ENCODE measurements at regions not wholly inside any gene's neighbourhood (a gene's known extent, or its start where the extent isn't known, plus 50 kb on each side); places are given as distances from the start of the nearest gene placed in this dataset.
"Not testable (repeated sequence)": the region's sequence is repeated elsewhere in the genome, so short reads cannot be mapped to it uniquely, and the experiment has no call there.

DNA sequence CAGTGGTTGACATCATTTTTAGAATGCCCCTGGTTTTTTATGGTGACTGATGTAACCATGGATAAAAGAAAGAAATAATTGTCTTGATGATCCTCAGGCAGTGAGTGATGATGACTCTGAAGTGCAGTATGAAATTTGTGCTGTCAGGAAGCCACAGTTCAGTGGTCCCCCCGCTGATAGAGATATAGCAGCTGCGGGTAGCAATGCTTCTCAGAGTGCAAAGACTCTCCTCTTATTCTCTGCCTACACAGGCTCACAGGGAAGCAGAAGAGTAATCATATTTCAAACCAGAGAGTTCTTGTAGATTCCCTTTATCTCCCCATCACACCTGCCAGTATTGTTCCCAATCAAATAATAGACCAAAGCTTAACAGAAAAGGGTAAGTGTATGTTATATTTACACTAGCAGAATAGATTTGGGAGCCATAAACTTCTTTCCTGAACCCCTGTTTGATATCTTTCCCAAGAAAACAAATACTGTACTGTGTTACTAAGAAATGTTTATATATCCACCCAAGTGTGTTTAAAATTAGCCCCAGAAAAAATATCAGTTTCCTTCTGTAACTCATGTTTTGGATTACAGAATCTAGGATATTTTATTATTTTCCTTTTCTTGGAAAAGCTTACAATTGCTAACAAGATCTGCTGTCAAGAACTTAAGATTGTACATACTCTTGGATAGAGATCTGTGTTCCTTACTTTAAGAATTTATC lies 1817.4 kb upstream of the FLRT2 start:
- TF ChIP-seq, protein P1, sequence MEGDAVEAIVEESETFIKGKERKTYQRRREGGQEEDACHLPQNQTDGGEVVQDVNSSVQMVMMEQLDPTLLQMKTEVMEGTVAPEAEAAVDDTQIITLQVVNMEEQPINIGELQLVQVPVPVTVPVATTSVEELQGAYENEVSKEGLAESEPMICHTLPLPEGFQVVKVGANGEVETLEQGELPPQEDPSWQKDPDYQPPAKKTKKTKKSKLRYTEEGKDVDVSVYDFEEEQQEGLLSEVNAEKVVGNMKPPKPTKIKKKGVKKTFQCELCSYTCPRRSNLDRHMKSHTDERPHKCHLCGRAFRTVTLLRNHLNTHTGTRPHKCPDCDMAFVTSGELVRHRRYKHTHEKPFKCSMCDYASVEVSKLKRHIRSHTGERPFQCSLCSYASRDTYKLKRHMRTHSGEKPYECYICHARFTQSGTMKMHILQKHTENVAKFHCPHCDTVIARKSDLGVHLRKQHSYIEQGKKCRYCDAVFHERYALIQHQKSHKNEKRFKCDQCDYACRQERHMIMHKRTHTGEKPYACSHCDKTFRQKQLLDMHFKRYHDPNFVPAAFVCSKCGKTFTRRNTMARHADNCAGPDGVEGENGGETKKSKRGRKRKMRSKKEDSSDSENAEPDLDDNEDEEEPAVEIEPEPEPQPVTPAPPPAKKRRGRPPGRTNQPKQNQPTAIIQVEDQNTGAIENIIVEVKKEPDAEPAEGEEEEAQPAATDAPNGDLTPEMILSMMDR (IDR thresholded peaks at IDR 0.05; ENCODE audit: insufficient read depth, low read depth, low read length, missing control alignments), result no peak
- H3K4me3 ChIP-seq (ENCODE audit: low read depth, low read length), result no peak overlapping the region
- DNase-seq (ENCODE audit: low read depth), result no peak

DNA sequence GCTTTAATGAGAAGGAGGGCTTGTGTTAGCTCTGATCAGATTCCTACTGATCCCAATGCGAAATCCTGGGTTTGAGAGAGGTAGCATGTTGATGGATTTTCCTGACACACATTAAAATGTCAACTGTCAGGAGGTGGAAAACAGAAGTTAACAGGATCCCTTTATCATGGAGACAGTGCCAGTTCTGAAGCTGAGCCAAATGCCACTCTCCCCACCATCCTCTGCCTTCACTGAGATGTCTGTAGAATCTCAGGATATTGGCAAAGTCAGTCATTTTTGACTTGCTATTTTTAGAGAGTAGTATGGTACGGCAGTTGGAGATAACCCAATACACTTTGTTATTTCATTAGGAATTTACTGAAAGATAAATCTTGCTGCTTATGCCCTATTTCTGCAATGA lies 1816.2 kb upstream of the FLRT2 start:
- DNase-seq (ENCODE audit: low read depth), result no peak
- TF ChIP-seq, protein P1 (IDR thresholded peaks at IDR 0.05; ENCODE audit: insufficient read depth, low read depth, low read length, missing control alignments), result no peak
- H3K4me3 ChIP-seq (ENCODE audit: low read depth, low read length), result no peak overlapping the region

DNA sequence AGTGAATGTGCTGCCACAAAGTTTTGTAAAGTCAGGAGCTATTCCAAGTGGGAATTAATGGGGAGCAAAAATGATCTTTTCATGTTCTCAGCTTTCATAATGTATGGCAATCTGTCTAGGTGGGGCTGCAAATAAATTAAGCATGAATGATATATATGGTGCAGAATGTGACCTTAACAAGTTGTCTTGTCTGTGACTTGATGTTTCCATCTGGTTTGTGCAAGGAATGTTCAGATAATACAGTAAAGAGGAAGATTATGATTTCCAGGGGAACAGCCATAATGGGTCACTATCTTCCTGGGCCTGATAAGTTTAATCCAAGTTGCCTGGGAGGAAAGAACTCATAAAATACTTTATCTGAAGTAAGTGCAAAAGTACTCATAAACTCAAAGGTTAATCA lies 1815.8 kb upstream of the FLRT2 start:
- DNase-seq (ENCODE audit: low read depth), result no peak
- TF ChIP-seq, protein P1 (IDR thresholded peaks at IDR 0.05; ENCODE audit: insufficient read depth, low read depth, low read length, missing control alignments), result no peak
- no peak overlapping the region for H3K4me3 ChIP-seq (ENCODE audit: low read depth, low read length)

DNA sequence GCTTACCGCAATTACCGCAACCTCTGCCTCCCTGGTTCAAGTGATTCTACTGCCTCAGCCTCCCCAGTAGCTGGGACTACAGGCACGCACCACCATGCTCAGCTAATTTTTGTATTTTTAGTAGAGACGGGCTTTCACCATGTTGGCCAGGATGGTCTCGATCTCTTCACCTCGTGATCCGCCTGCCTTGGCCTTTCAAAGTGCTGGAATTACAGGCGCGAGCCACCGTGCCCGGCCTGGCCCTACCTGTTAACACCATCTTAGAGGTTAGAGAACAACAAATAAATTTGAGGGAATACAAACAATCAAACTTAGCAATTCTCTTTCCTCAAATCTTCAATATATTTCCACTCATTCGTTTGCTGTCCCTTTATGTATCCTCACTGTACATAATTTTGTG lies 1810.5 kb upstream of the FLRT2 start:
- DNase-seq (ENCODE audit: low read depth); H3K4me3 ChIP-seq (ENCODE audit: low read depth, low read length): not testable (repeated sequence)

DNA sequence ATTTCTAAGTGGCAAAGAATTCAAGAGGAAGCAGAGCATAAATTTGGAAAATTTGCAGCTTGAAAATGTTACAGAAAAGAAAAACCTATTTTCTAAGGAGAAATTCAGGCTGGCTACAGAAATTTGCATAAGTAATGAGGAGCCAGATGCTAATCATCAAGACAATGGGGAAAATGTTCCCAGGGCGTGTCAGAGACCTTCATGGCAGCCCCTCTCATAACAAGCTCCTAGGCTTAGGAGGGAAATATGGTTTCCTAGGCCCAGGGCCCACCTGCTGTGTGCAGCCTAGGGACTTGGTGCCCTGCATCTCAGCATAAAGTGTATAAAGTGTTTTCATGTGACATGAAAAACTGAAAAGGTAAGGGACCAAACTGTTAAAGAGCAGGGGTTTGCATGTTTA lies 1796.3 kb upstream of the FLRT2 start:
- DNase-seq (ENCODE audit: low read depth), result no peak
- TF ChIP-seq, protein P1 (IDR thresholded peaks at IDR 0.05; ENCODE audit: insufficient read depth, low read depth, low read length, missing control alignments), result no peak
- no peak overlapping the region for H3K4me3 ChIP-seq (ENCODE audit: low read depth, low read length)

DNA sequence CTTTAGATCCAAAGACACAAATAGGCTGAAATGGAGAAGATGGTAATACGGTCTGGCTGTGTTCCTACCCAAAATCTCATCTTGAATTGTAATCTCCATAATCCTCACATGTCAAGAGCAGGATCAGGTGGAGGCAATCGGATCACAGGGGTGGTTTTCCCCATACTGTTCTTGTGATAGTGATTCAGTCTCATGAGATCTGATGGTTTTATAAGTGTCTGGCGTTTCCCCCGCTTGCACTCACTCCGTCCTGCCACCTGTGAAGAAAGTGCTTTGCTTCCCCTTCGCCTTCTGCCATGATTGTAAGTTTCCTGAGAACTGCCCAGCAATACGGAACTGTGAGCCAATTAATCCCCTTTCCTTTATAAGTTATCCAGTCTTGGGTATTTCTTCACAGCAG lies 1795.5 kb upstream of the FLRT2 start:
- no peak overlapping the region for H3K4me3 ChIP-seq (ENCODE audit: low read depth, low read length)
- no peak for DNase-seq (ENCODE audit: low read depth)
- TF ChIP-seq, protein P1 (IDR thresholded peaks at IDR 0.05; ENCODE audit: insufficient read depth, low read depth, low read length, missing control alignments), result no peak

DNA sequence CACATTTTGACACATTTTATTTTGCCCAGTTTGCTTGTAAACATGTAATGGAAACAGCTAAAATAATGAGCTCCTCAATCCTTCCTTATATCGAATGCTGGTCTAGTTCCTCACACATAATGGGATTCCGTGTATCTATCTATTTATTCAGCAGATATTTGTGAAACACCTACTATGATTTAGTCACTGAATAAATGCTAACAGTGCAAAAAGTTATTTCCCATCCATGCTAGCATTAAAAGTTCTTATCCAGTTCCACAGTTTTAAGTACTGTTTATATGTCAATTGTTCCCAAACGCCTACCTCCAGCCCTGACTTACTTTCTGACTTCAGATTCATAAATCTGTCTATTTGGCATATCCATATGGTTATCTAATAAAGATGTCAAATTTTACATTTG lies 1788.7 kb upstream of the FLRT2 start:
- DNase-seq (ENCODE audit: low read depth), result no peak
- H3K4me3 ChIP-seq (ENCODE audit: low read depth, low read length), result no peak overlapping the region
- TF ChIP-seq, protein P1 (IDR thresholded peaks at IDR 0.05; ENCODE audit: insufficient read depth, low read depth, low read length, missing control alignments), result no peak

All from GM12865 (cell line).